ENCODE measurements at regions not wholly inside any gene's neighbourhood (a gene's known extent, or its start where the extent isn't known, plus 50 kb on each side); places are given as distances from the start of the nearest gene placed in this dataset.
A peak's percentile ranks its signal among the peaks of the same experiment; 100 is the strongest.

DNA sequence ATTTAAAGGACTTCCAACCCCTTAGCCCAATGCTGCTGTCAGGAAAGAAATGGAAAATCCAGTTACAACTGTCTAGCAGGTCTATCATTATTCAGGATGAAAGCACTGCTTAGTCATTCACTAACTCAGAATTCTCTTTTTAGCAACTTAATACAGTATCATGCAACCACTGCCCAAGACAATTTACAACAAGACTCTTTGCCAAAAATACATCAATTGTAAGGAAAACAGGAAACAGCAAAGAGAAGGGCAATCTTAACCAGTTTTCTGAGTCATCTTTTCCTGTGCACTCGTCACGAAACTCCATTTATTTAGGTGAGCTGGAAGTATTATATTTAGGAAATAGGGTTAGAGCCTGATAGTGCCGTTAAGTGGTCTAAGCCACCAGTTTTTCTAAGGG is 1197.7 kb upstream of the CITED2 start:
- no peaks in the 10 kb centered on the region for H3F3A ChIP-seq (ENCODE audit: insufficient read depth)
- H3K27ac ChIP-seq (ENCODE audit: low read depth, low read length): no peak overlapping the region
- H2AFZ ChIP-seq (ENCODE audit: low read depth, low read length, severe bottlenecking): peak overlapping the region; percentile 16
- H3K36me3 ChIP-seq (ENCODE audit: low read length): no peaks in the 10 kb centered on the region
- no peak overlapping the region for H3K4me3 ChIP-seq (ENCODE audit: insufficient read depth, low read length, poor library complexity, severe bottlenecking)
- no peaks in the 10 kb centered on the region for H3K27me3 ChIP-seq (ENCODE audit: low read length)
- no peaks in the 10 kb centered on the region for H3K9me2 ChIP-seq (replicated peaks; ENCODE audit: insufficient read depth, low read length)
- no peak overlapping the region for H3K4me2 ChIP-seq (ENCODE audit: low read depth, low read length, poor library complexity, severe bottlenecking)
- no peak overlapping the region for H3K9ac ChIP-seq (ENCODE audit: low read length)
- H4K20me1 ChIP-seq (ENCODE audit: low read depth, low read length): no peaks in the 10 kb centered on the region
- H3K79me2 ChIP-seq (ENCODE audit: insufficient read depth, low read length): no peaks in the 10 kb centered on the region
- no peaks in the 10 kb centered on the region for H3K9me3 ChIP-seq (ENCODE audit: insufficient read depth, low read length)
- TF ChIP-seq CTCF (IDR thresholded peaks at IDR 0.05; ENCODE audit: insufficient read depth, low read length, poor library complexity, severe bottlenecking): no peak
- no peak for TF ChIP-seq EZH2phosphoT487 (conservative IDR thresholded peaks at IDR 0.05; ENCODE audit: low read length)

- Histone ChIP-seq H3K27ac (ENCODE audit: low read depth, low read length) (no peak overlapping the region), H3K9me2 (replicated peaks; ENCODE audit: insufficient read depth, low read length) (no peaks in the 10 kb centered on the region), H3K36me3 (ENCODE audit: low read length) (no peaks in the 10 kb centered on the region), H3K9me3 (ENCODE audit: insufficient read depth, low read length) (no peaks in the 10 kb centered on the region), H3K79me2 (ENCODE audit: insufficient read depth, low read length) (no peaks in the 10 kb centered on the region), H4K20me1 (ENCODE audit: low read depth, low read length) (no peaks in the 10 kb centered on the region), H3K4me2 (ENCODE audit: low read depth, low read length, poor library complexity, severe bottlenecking) (no peak overlapping the region), H2AFZ (ENCODE audit: low read depth, low read length, severe bottlenecking) (no peak overlapping the region), H3K4me3 (ENCODE audit: insufficient read depth, low read length, poor library complexity, severe bottlenecking) (no peak overlapping the region), H3F3A (ENCODE audit: insufficient read depth) (no peaks in the 10 kb centered on the region), H3K9ac (ENCODE audit: low read length) (no peak overlapping the region), H3K27me3 (ENCODE audit: low read length) (no peaks in the 10 kb centered on the region)
- TF ChIP-seq EZH2phosphoT487 (conservative IDR thresholded peaks at IDR 0.05; ENCODE audit: low read length) (no peak), CTCF (IDR thresholded peaks at IDR 0.05; ENCODE audit: insufficient read depth, low read length, poor library complexity, severe bottlenecking) (no peak)
These were observed 1196.7 kb upstream of the CITED2 start for GRCh38 chr6:140571145-140571544.

- H3K36me3 ChIP-seq (ENCODE audit: low read length): no peaks in the 10 kb centered on the region
- H2AFZ ChIP-seq (ENCODE audit: low read depth, low read length, severe bottlenecking): no peak overlapping the region
- H3K79me2 ChIP-seq (ENCODE audit: insufficient read depth, low read length): no peaks in the 10 kb centered on the region
- H4K20me1 ChIP-seq (ENCODE audit: low read depth, low read length): no peaks in the 10 kb centered on the region
- H3K9ac ChIP-seq (ENCODE audit: low read length): no peak overlapping the region
- no peaks in the 10 kb centered on the region for H3F3A ChIP-seq (ENCODE audit: insufficient read depth)
- no peak overlapping the region for H3K4me2 ChIP-seq (ENCODE audit: low read depth, low read length, poor library complexity, severe bottlenecking)
- no peak for TF ChIP-seq EZH2phosphoT487 (conservative IDR thresholded peaks at IDR 0.05; ENCODE audit: low read length)
- TF ChIP-seq CTCF (IDR thresholded peaks at IDR 0.05; ENCODE audit: insufficient read depth, low read length, poor library complexity, severe bottlenecking): no peak
- H3K27ac ChIP-seq (ENCODE audit: low read depth, low read length): no peak overlapping the region
- H3K27me3 ChIP-seq (ENCODE audit: low read length): no peaks in the 10 kb centered on the region
- H3K9me3 ChIP-seq (ENCODE audit: insufficient read depth, low read length): no peaks in the 10 kb centered on the region
- no peaks in the 10 kb centered on the region for H3K9me2 ChIP-seq (replicated peaks; ENCODE audit: insufficient read depth, low read length)
- H3K4me3 ChIP-seq (ENCODE audit: insufficient read depth, low read length, poor library complexity, severe bottlenecking): no peak overlapping the region
These were observed 1193.0 kb upstream of the CITED2 start for GRCh38 chr6:140567466-140567865.
